Pancreas (tissue), 10 donors: ENCODE measurements at regions not wholly inside any gene's neighbourhood (a gene's known extent, or its start where the extent isn't known, plus 50 kb on each side); places are given as distances from the start of the nearest gene placed in this dataset.

ENCODE experiments used
- ATAC-seq, 4 donors: fragments of 200-7000 bp; cut with Tn5 transposase; one replicate each; pipeline versions ENCODE4 v1.8.0 to v1.9.1; 2020; ENCODE audit warnings: mild to moderate bottlenecking in 4 of 4, moderate library complexity in 4 of 4
- DNase-seq, 6 donors: peaks; one replicate each; pipeline ENCODE4 v3.0.0-alpha.2; 2020
- FAIRE-seq: peaks from 2 replicates; lab custom pipeline; 2012; peaks lifted over from hg19 to GRCh38; lab: Jason Lieb, UNC
- H3K27ac ChIP-seq, 4 donors: fragments of 200-600 bp; sonication (generic); 1 replicate in 3 of 4; 2 replicates in 1 of 4; pipeline versions ENCODE4 v1.5.0 to v1.8.0; 2020
- H3K27me3 ChIP-seq, 4 donors: fragments of 200-600 bp; one replicate each; pipeline ENCODE4 v1.8.0; 2021
- H3K36me3 ChIP-seq, 3 donors: fragments of 200-600 bp; sonication (generic) in 1 of 3; one replicate each; pipeline versions ENCODE4 v1.5.0 to v1.8.0; 2020 to 2021
- H3K4me1 ChIP-seq, 3 donors: fragments of 200-600 bp; one replicate each; pipeline ENCODE4 v1.8.0; 2021
- H3K4me3 ChIP-seq, 4 donors: fragments of 200-600 bp; sonication (generic) in 2 of 4; one replicate each; pipeline versions ENCODE4 v1.5.0 to v1.8.0; 2020 to 2021
- H3K9me3 ChIP-seq, 4 donors: fragments of 200-600 bp; one replicate each; pipeline ENCODE4 v1.8.0; 2021
- WGBS, 2 donors: extraction: QIAGEN DNeasy Blood & Tissue Kit; methylation state at CpG; one replicate each; pipeline ENCODE4 v1.1.7; 2013; 5-methylcytosine and 5-hydroxymethylcytosine counted together
- intact Hi-C, 3 donors: fragments of 100-400 bp; cut with DNase I; formaldehyde crosslinking; loops; one replicate each; pipeline versions ENCODE4 v1.11.1 to v1.14.2; 2022
- TF ChIP-seq, protein P1 (sequence below), 4 donors: fragments of 200-600 bp; sonication (generic) in 3 of 4; IDR thresholded peaks; one replicate each; pipeline versions ENCODE4 v1.5.0 to v1.8.0; 2021; ENCODE audit warnings: antibody characterized with exemption in 4 of 4
- donor health status: healthy with polysubstance abuse.
- donor health status: DM: no; HTN: no; CAD: no; lungs with moderate emphysema.
- donor health status: DM: no; HTN: no; CAD: no.
- donor health status: control.
- donor health status: control.
- donor health status: Bipolar disorder and iron deficiency.
- donor health status: DM: yes; HTN: yes; CAD: no.
- donor health status: DM: no; HTN: no; CAD: no.
- donor health status: DM: no; HTN: no; CAD: no.
- donor health status: DM: yes; HTN: yes; CAD: no.

GRCh38 chr7:136359333-136359903 lies 382.3 kb upstream of the MTPN start:
- no peaks in the 10 kb centered on the region for H3K4me1 ChIP-seq
- FAIRE-seq (no peak), DNase-seq (no peak), ATAC-seq (no peak)
- no peaks in the 10 kb centered on the region for H3K9me3 ChIP-seq
- TF ChIP-seq, protein P1, sequence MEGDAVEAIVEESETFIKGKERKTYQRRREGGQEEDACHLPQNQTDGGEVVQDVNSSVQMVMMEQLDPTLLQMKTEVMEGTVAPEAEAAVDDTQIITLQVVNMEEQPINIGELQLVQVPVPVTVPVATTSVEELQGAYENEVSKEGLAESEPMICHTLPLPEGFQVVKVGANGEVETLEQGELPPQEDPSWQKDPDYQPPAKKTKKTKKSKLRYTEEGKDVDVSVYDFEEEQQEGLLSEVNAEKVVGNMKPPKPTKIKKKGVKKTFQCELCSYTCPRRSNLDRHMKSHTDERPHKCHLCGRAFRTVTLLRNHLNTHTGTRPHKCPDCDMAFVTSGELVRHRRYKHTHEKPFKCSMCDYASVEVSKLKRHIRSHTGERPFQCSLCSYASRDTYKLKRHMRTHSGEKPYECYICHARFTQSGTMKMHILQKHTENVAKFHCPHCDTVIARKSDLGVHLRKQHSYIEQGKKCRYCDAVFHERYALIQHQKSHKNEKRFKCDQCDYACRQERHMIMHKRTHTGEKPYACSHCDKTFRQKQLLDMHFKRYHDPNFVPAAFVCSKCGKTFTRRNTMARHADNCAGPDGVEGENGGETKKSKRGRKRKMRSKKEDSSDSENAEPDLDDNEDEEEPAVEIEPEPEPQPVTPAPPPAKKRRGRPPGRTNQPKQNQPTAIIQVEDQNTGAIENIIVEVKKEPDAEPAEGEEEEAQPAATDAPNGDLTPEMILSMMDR (IDR thresholded peaks at IDR 0.05) = no peak
- no peaks in the 10 kb centered on the region for H3K27me3 ChIP-seq
- H3K36me3 ChIP-seq = no peaks in the 10 kb centered on the region
- intact Hi-C loops = no loop called here
- no peak overlapping the region for H3K27ac ChIP-seq
- no peak overlapping the region for H3K4me3 ChIP-seq
- WGBS, 2 donors = 24 to 27% methylated on average over 5 of the region's 5 CpGs

DNA sequence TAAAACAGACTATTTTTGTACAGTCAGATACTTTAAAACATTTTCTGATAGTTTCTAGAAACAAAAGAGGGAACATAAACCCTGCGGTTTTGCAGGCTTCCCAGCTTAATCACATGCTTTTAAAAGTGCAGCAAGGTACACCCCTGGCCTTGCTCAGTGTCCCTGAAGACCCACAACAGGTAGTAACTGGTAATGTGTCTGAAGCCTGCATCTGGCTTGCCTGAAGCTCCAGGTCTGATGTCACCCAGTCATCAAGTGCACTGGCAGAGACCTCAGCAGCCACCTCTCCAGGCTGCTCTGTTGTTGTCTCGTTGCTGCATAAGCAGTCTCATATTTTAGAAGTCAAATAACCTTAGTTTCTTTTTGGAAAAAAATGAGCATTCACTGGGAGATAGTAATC lies 376.1 kb upstream of the MTPN start:
- no peaks in the 10 kb centered on the region for H3K36me3 ChIP-seq
- intact Hi-C loops = no loop called here
- no peaks in the 10 kb centered on the region for H3K4me1 ChIP-seq
- H3K9me3 ChIP-seq = no peaks in the 10 kb centered on the region
- no peak for ATAC-seq
- H3K27ac ChIP-seq = no peak overlapping the region
- DNase-seq = no peak
- no peak overlapping the region for H3K4me3 ChIP-seq
- H3K27me3 ChIP-seq = no peaks in the 10 kb centered on the region
- WGBS, 2 donors = 31 to 45% methylated on average over 2 of the region's 2 CpGs
- TF ChIP-seq, protein P1 (IDR thresholded peaks at IDR 0.05) = no peak
- FAIRE-seq = no peak

- WGBS, 2 donors = 52 to 64% methylated on average over 7 of the region's 7 CpGs
- H3K9me3 ChIP-seq = no peaks in the 10 kb centered on the region
- TF ChIP-seq, protein P1 (IDR thresholded peaks at IDR 0.05) = no peak
- no peak overlapping the region for H3K4me3 ChIP-seq
- ATAC-seq = no peak
- FAIRE-seq = no peak
- no peak overlapping the region for H3K27ac ChIP-seq
- H3K27me3 ChIP-seq = no peaks in the 10 kb centered on the region
- H3K36me3 ChIP-seq = no peaks in the 10 kb centered on the region
- DNase-seq = no peak
- intact Hi-C loops = no loop called here
- H3K4me1 ChIP-seq = no peaks in the 10 kb centered on the region
Observed at GRCh38 chr7:136348542-136349192, 371.5 kb upstream of the MTPN start.

DNA sequence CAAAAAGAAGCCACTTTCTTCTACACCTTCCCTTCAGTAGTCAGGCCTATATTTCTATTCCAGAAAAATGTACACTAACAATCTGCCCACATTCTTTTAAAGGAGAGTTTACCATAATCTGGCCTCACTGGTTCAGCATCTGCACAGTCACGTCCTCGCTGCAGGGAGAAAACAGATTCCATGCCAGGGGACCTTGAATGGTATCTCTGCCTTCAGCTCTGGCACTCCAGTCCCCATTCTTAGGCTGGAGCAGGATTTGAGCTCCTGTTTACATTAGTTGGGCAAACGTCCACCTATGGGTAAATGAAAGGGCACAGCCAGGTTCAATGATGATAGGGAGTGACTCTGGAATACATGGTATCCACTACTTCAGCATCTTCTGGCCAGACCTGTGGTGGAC lies 371.0 kb upstream of the MTPN start:
- FAIRE-seq (no peak), ATAC-seq (no peak), DNase-seq (no peak)
- H3K36me3 ChIP-seq = no peaks in the 10 kb centered on the region
- TF ChIP-seq, protein P1 (IDR thresholded peaks at IDR 0.05) = no peak
- H3K9me3 ChIP-seq = no peaks in the 10 kb centered on the region
- intact Hi-C loops = no loop called here
- no peak overlapping the region for H3K27ac ChIP-seq
- H3K4me3 ChIP-seq = no peak overlapping the region
- no peaks in the 10 kb centered on the region for H3K4me1 ChIP-seq
- 28 to 35% methylated on average over 3 of the region's 3 CpGs for WGBS, 2 donors
- no peaks in the 10 kb centered on the region for H3K27me3 ChIP-seq

DNA sequence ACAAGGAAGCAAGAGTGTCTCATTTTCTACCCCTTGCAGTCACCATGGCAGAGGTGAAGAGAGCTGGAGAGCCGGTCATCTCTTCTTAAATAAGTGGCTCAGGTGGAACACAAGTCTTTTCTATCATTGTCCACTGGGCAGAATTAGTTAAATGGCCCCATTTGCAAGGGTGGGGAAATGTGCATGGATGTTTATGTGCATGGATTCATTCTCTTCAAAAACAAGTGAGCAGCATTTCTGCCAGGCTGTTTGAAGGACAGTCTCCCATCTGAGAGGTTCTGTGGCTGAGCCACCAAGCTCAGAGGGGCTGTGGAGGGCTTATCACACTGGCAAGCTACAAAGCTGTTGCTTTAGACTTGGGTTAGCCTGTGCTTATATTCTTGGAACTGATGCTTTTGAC lies 370.3 kb upstream of the MTPN start:
- Histone ChIP-seq H3K36me3 (no peaks in the 10 kb centered on the region), H3K4me3 (no peak overlapping the region), H3K27me3 (no peaks in the 10 kb centered on the region), H3K4me1 (no peaks in the 10 kb centered on the region), H3K9me3 (no peaks in the 10 kb centered on the region), H3K27ac (no peak overlapping the region)
- 75 to 77% methylated on average over 1 of the region's 1 CpG for WGBS, 2 donors
- intact Hi-C loops = no loop called here
- no peak for DNase-seq
- ATAC-seq = no peak
- TF ChIP-seq, protein P1 (IDR thresholded peaks at IDR 0.05) = no peak
- FAIRE-seq = no peak
